Dendritic cell treated with granulocyte-macrophage colony-stimulating factor and Interleukin-4, amounts not matched to agents 40 ng/mL and 50 ng/mL, for 4 days (primary cell): ENCODE measurements at regions not wholly inside any gene's neighbourhood (a gene's known extent, or its start where the extent isn't known, plus 50 kb on each side); places are given as distances from the start of the nearest gene placed in this dataset.

Source experiments
- H3K27ac Mint-ChIP-seq: one replicate; pipeline ENCODE4 v1.8.0; 2022; ENCODE audit warnings: mild to moderate bottlenecking, mixed read lengths
- H3K27me3 Mint-ChIP-seq: one replicate; pipeline ENCODE4 v1.8.0; 2022; ENCODE audit warnings: mild to moderate bottlenecking, mixed read lengths
- H3K36me3 Mint-ChIP-seq: one replicate; pipeline ENCODE4 v1.8.0; 2022; ENCODE audit warnings: low read depth, mixed read lengths
- H3K4me1 Mint-ChIP-seq: one replicate; pipeline ENCODE4 v1.8.0; 2022; ENCODE audit warnings: low read depth, mixed read lengths
- H3K4me3 Mint-ChIP-seq: one replicate; pipeline ENCODE4 v1.8.0; 2022; ENCODE audit warnings: mild to moderate bottlenecking, moderate library complexity, mixed read lengths
- H3K9me3 Mint-ChIP-seq: one replicate; pipeline ENCODE4 v1.8.0; 2022; ENCODE audit warnings: mixed read lengths
- intact Hi-C: fragments of 100-400 bp; cut with micrococcal nuclease; formaldehyde crosslinking; loops from one replicate; pipeline ENCODE4 v1.15.0; 2022

GRCh38 chrX:138298268-138298667, 413.2 kb downstream of the FGF13 start:
- Mint-ChIP-seq H3K27ac (no peak overlapping the region), H3K9me3 (no peaks in the 10 kb centered on the region), H3K4me3 (no peak overlapping the region), H3K4me1 (no peaks in the 10 kb centered on the region), H3K36me3 (no peaks in the 10 kb centered on the region), H3K27me3 (no peaks in the 10 kb centered on the region)
- intact Hi-C loops: no loop called here

GRCh38 chrX:138345801-138346200, 365.7 kb downstream of the FGF13 start:
- Mint-ChIP-seq H3K9me3 (no peaks in the 10 kb centered on the region), H3K36me3 (no peaks in the 10 kb centered on the region), H3K27ac (no peak overlapping the region), H3K27me3 (no peaks in the 10 kb centered on the region), H3K4me1 (no peaks in the 10 kb centered on the region), H3K4me3 (no peak overlapping the region)
- intact Hi-C loops: no loop called here

- Mint-ChIP-seq H3K27ac (no peak overlapping the region), H3K4me3 (no peak overlapping the region), H3K27me3 (no peaks in the 10 kb centered on the region), H3K9me3 (no peaks in the 10 kb centered on the region), H3K36me3 (no peaks in the 10 kb centered on the region), H3K4me1 (no peaks in the 10 kb centered on the region)
- intact Hi-C loops: no loop called here
Observed at GRCh38 chrX:138349351-138349750, 362.2 kb downstream of the FGF13 start.

- intact Hi-C loops: no loop called here
- H3K36me3 Mint-ChIP-seq: no peaks in the 10 kb centered on the region
- H3K4me1 Mint-ChIP-seq: no peaks in the 10 kb centered on the region
- peaks cover 6% of the 10 kb centered on the region for H3K9me3 Mint-ChIP-seq
- no peak overlapping the region for H3K27ac Mint-ChIP-seq
- no peak overlapping the region for H3K4me3 Mint-ChIP-seq
- no peaks in the 10 kb centered on the region for H3K27me3 Mint-ChIP-seq
Observed at GRCh38 chrX:138378876-138379275, 332.6 kb downstream of the FGF13 start.

- Mint-ChIP-seq H3K4me3 (no peak overlapping the region), H3K27me3 (no peaks in the 10 kb centered on the region), H3K36me3 (no peaks in the 10 kb centered on the region), H3K27ac (no peak overlapping the region), H3K4me1 (no peaks in the 10 kb centered on the region), H3K9me3 (no peaks in the 10 kb centered on the region)
- intact Hi-C loops: no loop called here
Observed at GRCh38 chrX:138408101-138408500, 303.4 kb downstream of the FGF13 start.

GRCh38 chrX:138411048-138411447, 300.5 kb downstream of the FGF13 start:
- Mint-ChIP-seq H3K9me3 (no peaks in the 10 kb centered on the region), H3K27me3 (no peaks in the 10 kb centered on the region), H3K36me3 (no peaks in the 10 kb centered on the region), H3K4me1 (no peaks in the 10 kb centered on the region), H3K27ac (no peak overlapping the region), H3K4me3 (no peak overlapping the region)
- intact Hi-C loops: no loop called here
